H1 (cell line): ENCODE measurements at regions not wholly inside any gene's neighbourhood (a gene's known extent, or its start where the extent isn't known, plus 50 kb on each side); places are given as distances from the start of the nearest gene placed in this dataset.

Experiments
- CTCF ChIA-PET: fragments of 300-600 bp; sonication (Branson Sonifier 250); formaldehyde crosslinking; loops from one replicate; lab custom pipeline; 2021; ENCODE audit not compliant: partially characterized antibody; lab: Charles Lee
- POLR2A ChIA-PET: fragments of 300-600 bp; sonication (Branson Sonifier 250); formaldehyde crosslinking; loops from one replicate; lab custom pipeline; 2021; ENCODE audit warnings: inconsistent platforms; ENCODE audit not compliant: partially characterized antibody; lab: Charles Lee
- DNase-seq, 2 experiments: peaks; one replicate each; pipeline versions ENCODE4 v3.0.0 to v3.0.0-alpha.2; 2010 to 2022; ENCODE audit warnings: low spot score in 2 of 2, low read depth in 1 of 2, mixed read lengths in 1 of 2
- FAIRE-seq: peaks from 2 replicates; lab custom pipeline; 2011; peaks lifted over from hg19 to GRCh38; lab: Jason Lieb, UNC
- H2AFZ ChIP-seq: 2 replicates; pipeline ENCODE4 v1.8.1; 2012; ENCODE audit warnings: low read length, inconsistent platforms
- H2AK5ac ChIP-seq: 2 replicates; pipeline ENCODE4 v1.6.1; 2013; ENCODE audit warnings: low read depth, low read length
- H2BK120ac ChIP-seq: replicated peaks from 2 replicates; pipeline ENCODE3; 2013; ENCODE audit warnings: low read depth, low read length, inconsistent platforms
- H2BK12ac ChIP-seq: 2 replicates; pipeline ENCODE4 v1.6.1; 2013; ENCODE audit warnings: low read depth, low read length
- H2BK15ac ChIP-seq: 2 replicates; pipeline ENCODE4 v1.6.1; 2013; ENCODE audit warnings: low read length
- H2BK20ac ChIP-seq: 2 replicates; pipeline ENCODE4 v1.6.1; 2013; ENCODE audit warnings: low read length
- H2BK5ac ChIP-seq: 2 replicates; pipeline ENCODE4 v1.6.1; 2013; ENCODE audit warnings: low read depth, low read length
- H3K14ac ChIP-seq: 2 replicates; pipeline ENCODE4 v1.6.1; 2013; ENCODE audit warnings: inconsistent platforms; ENCODE audit not compliant: insufficient read length
- H3K18ac ChIP-seq: 2 replicates; pipeline ENCODE4 v1.6.1; 2013; ENCODE audit warnings: low read length; ENCODE audit errors: extremely low read depth
- H3K23ac ChIP-seq: 2 replicates; pipeline ENCODE4 v1.6.1; 2013; ENCODE audit warnings: inconsistent platforms; ENCODE audit not compliant: insufficient read length
- H3K23me2 ChIP-seq: 2 replicates; pipeline ENCODE4 v1.6.1; 2013; ENCODE audit warnings: low read depth, low read length
- H3K27ac ChIP-seq: 2 replicates; pipeline ENCODE4 v1.6.1; 2011; ENCODE audit warnings: low read depth, low read length, inconsistent platforms
- H3K27me3 ChIP-seq, 4 experiments: replicated peaks in 1 of 4; 1 replicate in 1 of 4; 2 replicates in 3 of 4; pipeline versions ENCODE4 v1.6.1 to v1.8.1; 2011 to 2013; ENCODE audit warnings: low read length in 3 of 4, mild to moderate bottlenecking in 3 of 4, inconsistent platforms in 2 of 4, mixed read lengths in 2 of 4, moderate library complexity in 1 of 4; ENCODE audit not compliant: control insufficient read depth in 3 of 4, insufficient read depth in 3 of 4; ENCODE audit errors: extremely low read depth in 1 of 4
- H3K36me3 ChIP-seq, 4 experiments: 2 replicates each; pipeline versions ENCODE4 v1.6.1 to v1.8.1; 2011 to 2013; ENCODE audit warnings: mild to moderate bottlenecking in 4 of 4, low read length in 3 of 4, moderate library complexity in 2 of 4, control low read depth in 1 of 4, inconsistent platforms in 1 of 4; ENCODE audit not compliant: insufficient read depth in 4 of 4, control insufficient read depth in 2 of 4
- H3K4ac ChIP-seq: replicated peaks from 2 replicates; pipeline ENCODE3; 2013; ENCODE audit warnings: low read length, low read depth, mixed read lengths, inconsistent platforms; ENCODE audit not compliant: insufficient read length
- H3K4me1 ChIP-seq, 4 experiments: replicated peaks in 1 of 4; 1 replicate in 1 of 4; 2 replicates in 3 of 4; pipeline versions ENCODE4 v1.6.1 to v1.8.1; 2011 to 2013; ENCODE audit warnings: low read length in 3 of 4, inconsistent platforms in 2 of 4, mixed read lengths in 1 of 4; ENCODE audit not compliant: insufficient read depth in 4 of 4, control insufficient read depth in 3 of 4
- H3K4me2 ChIP-seq, 2 experiments: 2 replicates each; pipeline versions ENCODE4 v1.6.1 to v1.8.1; 2011 to 2013; ENCODE audit warnings: low read depth in 2 of 2, low read length in 2 of 2, control low read depth in 1 of 2, inconsistent platforms in 1 of 2, mild to moderate bottlenecking in 1 of 2; ENCODE audit not compliant: insufficient read depth in 1 of 2
- H3K4me3 ChIP-seq, 4 experiments: fragments of 200-600, 300-600 bp in 1 of 4; sonication (generic), shearing (Covaris generic), sonication (Bioruptor Twin) in 1 of 4; 2 replicates each; pipeline versions ENCODE4 v1.5.1 to v1.8.1; 2011 to 2016; ENCODE audit warnings: low read length in 4 of 4, low read depth in 3 of 4, control low read depth in 2 of 4, inconsistent platforms in 2 of 4, mild to moderate bottlenecking in 2 of 4, mixed read lengths in 1 of 4, moderate library complexity in 1 of 4; ENCODE audit not compliant: insufficient read depth in 2 of 4; ENCODE audit errors: extremely low read depth in 1 of 4
- H3K56ac ChIP-seq: replicated peaks from 2 replicates; pipeline ENCODE3; 2013; ENCODE audit warnings: low read depth, mild to moderate bottlenecking, mixed read lengths, low read length, inconsistent platforms; ENCODE audit not compliant: insufficient read length
- H3K79me1 ChIP-seq: 2 replicates; pipeline ENCODE4 v1.6.1; 2013; ENCODE audit warnings: low read depth, low read length, control low read depth
- H3K79me2 ChIP-seq, 2 experiments: 2 replicates each; pipeline versions ENCODE4 v1.6.1 to v1.8.1; 2012 to 2013; ENCODE audit warnings: low read length in 2 of 2, mild to moderate bottlenecking in 2 of 2, inconsistent platforms in 1 of 2; ENCODE audit not compliant: insufficient read depth in 2 of 2, control insufficient read depth in 1 of 2
- H3K9ac ChIP-seq, 4 experiments: replicated peaks in 1 of 4; 1 replicate in 1 of 4; 2 replicates in 3 of 4; pipeline versions ENCODE4 v1.6.1 to v1.8.1; 2011 to 2013; ENCODE audit warnings: low read depth in 3 of 4, low read length in 3 of 4, control low read depth in 2 of 4, mild to moderate bottlenecking in 2 of 4, moderate library complexity in 2 of 4, inconsistent platforms in 1 of 4; ENCODE audit errors: extremely low read depth in 1 of 4
- H3K9me3 ChIP-seq, 2 experiments: 2 replicates each; pipeline versions ENCODE4 v1.6.1 to v1.8.1; 2012 to 2013; ENCODE audit warnings: mild to moderate bottlenecking in 2 of 2, moderate library complexity in 2 of 2, control low read depth in 1 of 2, inconsistent platforms in 1 of 2, low read depth in 1 of 2, low read length in 1 of 2, mixed read lengths in 1 of 2; ENCODE audit not compliant: insufficient read depth in 2 of 2
- H4K20me1 ChIP-seq, 2 experiments: replicated peaks in 1 of 2; 2 replicates each; pipeline versions ENCODE3 to v1.8.1; 2011 to 2013; ENCODE audit warnings: inconsistent platforms in 2 of 2, low read length in 2 of 2, mild to moderate bottlenecking in 1 of 2; ENCODE audit not compliant: insufficient read depth in 2 of 2, control insufficient read depth in 1 of 2
- H4K5ac ChIP-seq: 2 replicates; pipeline ENCODE4 v1.6.1; 2013; ENCODE audit warnings: low read length, low read depth, mixed read lengths, inconsistent platforms; ENCODE audit not compliant: insufficient read length
- H4K8ac ChIP-seq: 2 replicates; pipeline ENCODE4 v1.8.0; 2013; ENCODE audit warnings: mild to moderate bottlenecking, moderate library complexity, low read length, inconsistent platforms; ENCODE audit not compliant: insufficient read depth; ENCODE audit errors: extremely low read depth
- H4K91ac ChIP-seq: replicated peaks from 2 replicates; pipeline ENCODE3; 2013; ENCODE audit warnings: low read length, mixed read lengths, inconsistent platforms; ENCODE audit not compliant: insufficient read length
- ATF3 ChIP-seq: IDR thresholded peaks from 2 replicates; pipeline ENCODE4 v1.6.1; 2011; ENCODE audit warnings: low read depth, mild to moderate bottlenecking, low read length; ENCODE audit not compliant: insufficient read depth
- BACH1 ChIP-seq: IDR thresholded peaks from 2 replicates; pipeline ENCODE4 v1.6.1; 2012; ENCODE audit warnings: low read length, improper control_type of control experiment
- BCL11A ChIP-seq, 2 experiments: IDR thresholded peaks; one replicate each; pipeline ENCODE4 v1.6.1; 2011; ENCODE audit warnings: low read depth in 2 of 2, low read length in 2 of 2, mild to moderate bottlenecking in 2 of 2
- CBX8 ChIP-seq: fragments of 300-800, 300-1000 bp; sonication (generic); IDR thresholded peaks from 2 replicates; pipeline ENCODE4 v1.7.1; 2016; ENCODE audit warnings: low read depth, low read length, borderline replicate concordance
- EZH2 ChIP-seq: fragments of 200-600 bp; sonication (generic); IDR thresholded peaks from 2 replicates; pipeline ENCODE4 v1.7.1; 2012; ENCODE audit warnings: low read depth, mild to moderate bottlenecking, moderate library complexity, low read length, inconsistent platforms; ENCODE audit not compliant: severe bottlenecking
- HDAC2 ChIP-seq, 2 experiments: fragments of 300-600 bp in 1 of 2; sonication (generic) in 1 of 2; IDR thresholded peaks; 2 replicates each; pipeline ENCODE4 v1.6.1; 2011 to 2012; ENCODE audit warnings: low read depth in 2 of 2, low read length in 2 of 2, mild to moderate bottlenecking in 2 of 2, moderate library complexity in 2 of 2, borderline replicate concordance in 1 of 2, inconsistent platforms in 1 of 2
- NRF1 ChIP-seq: IDR thresholded peaks from 2 replicates; pipeline ENCODE4 v1.6.1; 2011; ENCODE audit warnings: mild to moderate bottlenecking, low read depth, low read length, improper control_type of control experiment
- POLR2AphosphoS5 ChIP-seq: IDR thresholded peaks from 2 replicates; pipeline ENCODE4 v1.6.1; 2011; ENCODE audit warnings: low read depth, low read length
- RBBP5 ChIP-seq: IDR thresholded peaks from 2 replicates; pipeline ENCODE4 v1.7.1; 2012; ENCODE audit warnings: low read depth, mild to moderate bottlenecking, inconsistent platforms, low read length, moderate library complexity, borderline replicate concordance
- SAP30 ChIP-seq: fragments of 300-600 bp; sonication (generic); IDR thresholded peaks from 2 replicates; pipeline ENCODE4 v1.7.1; 2012; ENCODE audit warnings: low read length, moderate library complexity, mild to moderate bottlenecking, inconsistent platforms; ENCODE audit not compliant: insufficient read depth, insufficient replicate concordance
- SIRT6 ChIP-seq: IDR thresholded peaks from one replicate; pipeline ENCODE4 v1.7.1; 2012; ENCODE audit warnings: low read length, inconsistent platforms
- SP2 ChIP-seq: IDR thresholded peaks from 2 replicates; pipeline ENCODE4 v1.6.1; 2012; ENCODE audit warnings: mild to moderate bottlenecking, low read length, inconsistent platforms
- TAF7 ChIP-seq: optimal IDR thresholded peaks from 2 replicates; pipeline ENCODE3; 2011; ENCODE audit warnings: low read depth, mild to moderate bottlenecking, inconsistent platforms, low read length, moderate library complexity, borderline replicate concordance
- TEAD4 ChIP-seq: IDR thresholded peaks from 2 replicates; pipeline ENCODE4 v1.6.1; 2012; ENCODE audit warnings: low read depth, low read length, inconsistent platforms, mixed read lengths
- ZNF274 ChIP-seq: IDR thresholded peaks from 2 replicates; pipeline ENCODE4 v1.7.0; 2012; ENCODE audit warnings: low read length, borderline replicate concordance; ENCODE audit errors: extremely low read depth

DNA sequence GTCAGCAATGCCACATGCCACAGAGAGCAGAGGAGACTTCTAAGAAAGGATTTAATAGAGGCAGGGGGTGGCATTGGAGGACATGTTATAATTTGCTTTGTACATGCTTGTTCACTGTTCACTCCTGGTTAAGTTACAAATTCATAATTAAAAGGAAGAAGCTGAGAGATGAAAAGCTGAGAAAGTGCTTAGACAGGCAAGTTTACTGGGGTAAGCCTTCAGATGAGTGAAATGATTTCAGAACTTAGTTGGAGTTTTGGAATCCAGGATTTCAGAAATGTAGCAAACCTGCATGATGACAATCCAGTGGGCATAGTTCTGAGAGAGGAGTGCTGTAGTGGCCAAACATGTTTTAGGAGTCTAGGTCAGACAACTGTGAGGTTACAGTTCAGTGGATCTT, 67.3 kb upstream of the FBXO33 start:
- H3K36me3 ChIP-seq = no peaks in the 10 kb centered on the region
- DNase-seq (no peak), FAIRE-seq (no peak)
- H3K4me3 ChIP-seq = no peak overlapping the region
- CTCF ChIA-PET = interaction anchor here (0.7 to 1.7 kb wide), 2 partner anchors 11 to 1800 kb away, joined by 3 to 7 read pairs; no protein-coding TSS in a partner anchor
- H2AFZ ChIP-seq = no peak overlapping the region
- no peak overlapping the region for H3K14ac ChIP-seq
- no peak overlapping the region for H3K4ac ChIP-seq
- H4K5ac ChIP-seq = no peak overlapping the region
- no peak overlapping the region for H2BK120ac ChIP-seq
- H3K79me2 ChIP-seq = no peaks in the 10 kb centered on the region
- H2BK20ac ChIP-seq = no peak overlapping the region
- TF ChIP-seq POLR2AphosphoS5 (no peak), SAP30 (no peak), SIRT6 (no peak), RBBP5 (no peak), BACH1 (no peak), NRF1 (no peak), ZNF274 (no peak), EZH2 (no peak), TAF7 (no peak), ATF3 (no peak), SP2 (no peak), TEAD4 (no peak), CBX8 (no peak), HDAC2 (IDR thresholded peaks at IDR 0.05; ENCODE audit: borderline replicate concordance in 1 of 2, low read depth in 2 of 2, low read length in 2 of 2) (no peak), BCL11A (IDR thresholded peaks at IDR 0.05; ENCODE audit: low read depth in 2 of 2, low read length in 2 of 2) (no peak)
- no peak overlapping the region for H4K8ac ChIP-seq
- H3K79me1 ChIP-seq = no peaks in the 10 kb centered on the region
- H2BK15ac ChIP-seq = no peak overlapping the region
- H2BK5ac ChIP-seq = no peak overlapping the region
- H3K56ac ChIP-seq = no peak overlapping the region
- H2AK5ac ChIP-seq = no peak overlapping the region
- peaks cover 20 to 22% of the 10 kb centered on the region in 2 experiments for H3K9me3 ChIP-seq
- H3K23me2 ChIP-seq = no peaks in the 10 kb centered on the region
- no peaks in the 10 kb centered on the region for H4K20me1 ChIP-seq
- H3K4me1 ChIP-seq = no peaks in the 10 kb centered on the region
- no peak overlapping the region for H3K9ac ChIP-seq
- H2BK12ac ChIP-seq = no peak overlapping the region
- H3K23ac ChIP-seq = no peak overlapping the region
- no peak overlapping the region for H4K91ac ChIP-seq
- H3K27me3 ChIP-seq = no peaks in the 10 kb centered on the region
- no peak overlapping the region for H3K27ac ChIP-seq
- H3K18ac ChIP-seq = no peak overlapping the region
- H3K4me2 ChIP-seq = no peak overlapping the region
- POLR2A ChIA-PET = no interaction called here
